ENCODE measurements at regions not wholly inside any gene's neighbourhood (a gene's known extent, or its start where the extent isn't known, plus 50 kb on each side); places are given as distances from the start of the nearest gene placed in this dataset.
"Not testable (repeated sequence)": the region's sequence is repeated elsewhere in the genome, so short reads cannot be mapped to it uniquely, and the experiment has no call there.

DNA sequence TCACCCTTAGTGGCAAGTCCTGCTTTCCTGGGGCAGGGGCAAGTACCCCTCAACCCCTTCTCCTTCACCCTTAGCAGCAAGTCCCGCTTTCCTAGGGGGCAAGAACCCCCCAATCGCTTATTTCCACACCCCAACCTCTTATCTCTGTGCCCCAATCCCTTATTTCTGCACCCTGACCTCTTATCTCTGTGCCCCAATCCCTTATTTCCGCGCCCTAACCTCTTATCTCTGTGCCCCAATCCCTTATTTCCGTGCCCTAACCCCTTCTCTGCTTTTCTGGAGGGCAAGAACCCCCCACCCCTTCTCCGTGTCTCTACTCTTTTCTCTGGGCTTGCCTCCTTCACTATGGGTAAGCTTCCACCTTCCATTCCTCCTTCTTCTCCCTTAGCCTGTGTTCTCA is 154.6 kb upstream of the NANOGP8 start:
- TF ChIP-seq, protein P1, sequence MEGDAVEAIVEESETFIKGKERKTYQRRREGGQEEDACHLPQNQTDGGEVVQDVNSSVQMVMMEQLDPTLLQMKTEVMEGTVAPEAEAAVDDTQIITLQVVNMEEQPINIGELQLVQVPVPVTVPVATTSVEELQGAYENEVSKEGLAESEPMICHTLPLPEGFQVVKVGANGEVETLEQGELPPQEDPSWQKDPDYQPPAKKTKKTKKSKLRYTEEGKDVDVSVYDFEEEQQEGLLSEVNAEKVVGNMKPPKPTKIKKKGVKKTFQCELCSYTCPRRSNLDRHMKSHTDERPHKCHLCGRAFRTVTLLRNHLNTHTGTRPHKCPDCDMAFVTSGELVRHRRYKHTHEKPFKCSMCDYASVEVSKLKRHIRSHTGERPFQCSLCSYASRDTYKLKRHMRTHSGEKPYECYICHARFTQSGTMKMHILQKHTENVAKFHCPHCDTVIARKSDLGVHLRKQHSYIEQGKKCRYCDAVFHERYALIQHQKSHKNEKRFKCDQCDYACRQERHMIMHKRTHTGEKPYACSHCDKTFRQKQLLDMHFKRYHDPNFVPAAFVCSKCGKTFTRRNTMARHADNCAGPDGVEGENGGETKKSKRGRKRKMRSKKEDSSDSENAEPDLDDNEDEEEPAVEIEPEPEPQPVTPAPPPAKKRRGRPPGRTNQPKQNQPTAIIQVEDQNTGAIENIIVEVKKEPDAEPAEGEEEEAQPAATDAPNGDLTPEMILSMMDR (IDR thresholded peaks at IDR 0.05), result not testable (repeated sequence)
- TF ChIP-seq POLR2A (IDR thresholded peaks at IDR 0.05), result not testable (repeated sequence)

All from thyroid gland (tissue), 4 donors.